ENCODE measurements at regions not wholly inside any gene's neighbourhood (a gene's known extent, or its start where the extent isn't known, plus 50 kb on each side); places are given as distances from the start of the nearest gene placed in this dataset.
"Not testable (repeated sequence)": the region's sequence is repeated elsewhere in the genome, so short reads cannot be mapped to it uniquely, and the experiment has no call there.

GRCh38 chr3:8176759-8177483 lies 324.7 kb upstream of the LMCD1 start:
- TF ChIP-seq CTCF (conservative IDR thresholded peaks at IDR 0.05; ENCODE audit: low read depth, low read length); FOS (IDR thresholded peaks at IDR 0.05; ENCODE audit: low read depth, low read length); POLR2A (IDR thresholded peaks at IDR 0.05; ENCODE audit: low read depth, low read length); CEBPB (IDR thresholded peaks at IDR 0.05; ENCODE audit: low read depth, low read length); MAFK (IDR thresholded peaks at IDR 0.05; ENCODE audit: low read depth, low read length); USF2 (IDR thresholded peaks at IDR 0.05; ENCODE audit: low read depth, low read length); RFX5 (IDR thresholded peaks at IDR 0.05; ENCODE audit: low read depth, low read length); MXI1 (IDR thresholded peaks at IDR 0.05; ENCODE audit: borderline replicate concordance, low read depth, low read length): not testable (repeated sequence)

All from IMR-90 (cell line).